Activated naive CD8-positive, alpha-beta T cell treated with anti-CD3 and anti-CD28 coated beads, Interleukin-2, amount 50 U/mL, for 24 hours (primary cell): ENCODE measurements at regions not wholly inside any gene's neighbourhood (a gene's known extent, or its start where the extent isn't known, plus 50 kb on each side); places are given as distances from the start of the nearest gene placed in this dataset.

ENCODE experiments used
- ATAC-seq: fragments of 150-1000 bp; cut with Tn5 transposase; one replicate; pipeline ENCODE4 v1.10.0; 2021
- DNase-seq: peaks from one replicate; pipeline ENCODE4 v3.0.0; 2021
- H3K27ac Mint-ChIP-seq: one replicate; pipeline ENCODE4 v1.8.0; 2021; ENCODE audit warnings: mild to moderate bottlenecking, mixed read lengths
- H3K27me3 Mint-ChIP-seq: one replicate; pipeline ENCODE4 v1.8.0; 2021; ENCODE audit warnings: mixed read lengths
- H3K36me3 Mint-ChIP-seq: one replicate; pipeline ENCODE4 v1.8.0; 2021; ENCODE audit warnings: low read depth, mixed read lengths
- H3K4me1 Mint-ChIP-seq: one replicate; pipeline ENCODE4 v1.8.0; 2021; ENCODE audit warnings: mixed read lengths
- H3K4me3 Mint-ChIP-seq: one replicate; pipeline ENCODE4 v1.8.0; 2021; ENCODE audit warnings: mild to moderate bottlenecking, moderate library complexity, mixed read lengths
- H3K9me3 Mint-ChIP-seq: one replicate; pipeline ENCODE4 v1.8.0; 2021; ENCODE audit warnings: mixed read lengths

GRCh38 chr7:47008461-47008860, 573.5 kb downstream of the TNS3 start:
- H3K27ac Mint-ChIP-seq, result no peak overlapping the region
- no peak overlapping the region for H3K4me3 Mint-ChIP-seq
- no peaks in the 10 kb centered on the region for H3K4me1 Mint-ChIP-seq
- no peaks in the 10 kb centered on the region for H3K9me3 Mint-ChIP-seq
- no peaks in the 10 kb centered on the region for H3K27me3 Mint-ChIP-seq
- ATAC-seq (no peak), DNase-seq (no peak)
- H3K36me3 Mint-ChIP-seq, result no peaks in the 10 kb centered on the region

- no peak for ATAC-seq
- no peaks in the 10 kb centered on the region for H3K27me3 Mint-ChIP-seq
- no peak overlapping the region for H3K4me3 Mint-ChIP-seq
- no peak for DNase-seq
- H3K27ac Mint-ChIP-seq, result no peak overlapping the region
- H3K4me1 Mint-ChIP-seq, result no peaks in the 10 kb centered on the region
- H3K36me3 Mint-ChIP-seq, result no peaks in the 10 kb centered on the region
- no peaks in the 10 kb centered on the region for H3K9me3 Mint-ChIP-seq
Measured at GRCh38 chr7:47007471-47007870, 574.4 kb downstream of the TNS3 start.

- no peaks in the 10 kb centered on the region for H3K36me3 Mint-ChIP-seq
Measured at GRCh38 chr7:47000561-47000960, 581.4 kb downstream of the TNS3 start.

GRCh38 chr7:46999866-47000265, 582.0 kb downstream of the TNS3 start:
- Mint-ChIP-seq H3K4me3 (no peak overlapping the region), H3K4me1 (no peaks in the 10 kb centered on the region), H3K36me3 (no peaks in the 10 kb centered on the region), H3K27ac (no peak overlapping the region), H3K27me3 (no peaks in the 10 kb centered on the region), H3K9me3 (no peaks in the 10 kb centered on the region)
- no peak for ATAC-seq
- DNase-seq, result no peak

More at GRCh38 chr7:47000561-47000960, 581.4 kb downstream of the TNS3 start:
- Mint-ChIP-seq H3K4me1 (no peaks in the 10 kb centered on the region), H3K9me3 (no peaks in the 10 kb centered on the region), H3K4me3 (no peak overlapping the region), H3K27me3 (no peaks in the 10 kb centered on the region), H3K27ac (no peak overlapping the region)
- DNase-seq (no peak), ATAC-seq (no peak)

GRCh38 chr7:46996972-46997371, 584.9 kb downstream of the TNS3 start:
- Mint-ChIP-seq H3K27me3 (no peaks in the 10 kb centered on the region), H3K9me3 (no peaks in the 10 kb centered on the region), H3K27ac (no peak overlapping the region), H3K36me3 (no peaks in the 10 kb centered on the region), H3K4me3 (no peak overlapping the region), H3K4me1 (no peaks in the 10 kb centered on the region)
- no peak for ATAC-seq
- no peak for DNase-seq

GRCh38 chr7:46993396-46993795, 588.5 kb downstream of the TNS3 start:
- no peaks in the 10 kb centered on the region for H3K27me3 Mint-ChIP-seq
- no peak for DNase-seq
- H3K9me3 Mint-ChIP-seq, result no peaks in the 10 kb centered on the region
- H3K4me1 Mint-ChIP-seq, result no peaks in the 10 kb centered on the region
- no peak overlapping the region for H3K4me3 Mint-ChIP-seq
- H3K36me3 Mint-ChIP-seq, result no peaks in the 10 kb centered on the region
- H3K27ac Mint-ChIP-seq, result no peak overlapping the region
- no peak for ATAC-seq

- Mint-ChIP-seq H3K27ac (no peak overlapping the region), H3K36me3 (no peaks in the 10 kb centered on the region), H3K9me3 (no peaks in the 10 kb centered on the region), H3K4me3 (no peak overlapping the region), H3K27me3 (no peaks in the 10 kb centered on the region), H3K4me1 (no peaks in the 10 kb centered on the region)
- DNase-seq (no peak), ATAC-seq (no peak)
Measured at GRCh38 chr7:46990761-46991160, 591.1 kb downstream of the TNS3 start.

- ATAC-seq, result no peak
- H3K4me3 Mint-ChIP-seq, result no peak overlapping the region
- H3K9me3 Mint-ChIP-seq, result no peaks in the 10 kb centered on the region
- H3K27ac Mint-ChIP-seq, result no peak overlapping the region
- no peaks in the 10 kb centered on the region for H3K4me1 Mint-ChIP-seq
- DNase-seq, result no peak
- H3K27me3 Mint-ChIP-seq, result no peaks in the 10 kb centered on the region
- H3K36me3 Mint-ChIP-seq, result no peaks in the 10 kb centered on the region
Measured at GRCh38 chr7:46989247-46989646, 592.7 kb downstream of the TNS3 start.

GRCh38 chr7:46982928-46983327, 599.0 kb downstream of the TNS3 start:
- Mint-ChIP-seq H3K36me3 (no peaks in the 10 kb centered on the region), H3K4me3 (no peak overlapping the region), H3K27ac (no peak overlapping the region), H3K27me3 (no peaks in the 10 kb centered on the region), H3K4me1 (no peaks in the 10 kb centered on the region), H3K9me3 (peaks cover 3% of the 10 kb centered on the region)
- ATAC-seq, result no peak
- no peak for DNase-seq

- Mint-ChIP-seq H3K27me3 (peaks cover 1% of the 10 kb centered on the region), H3K27ac (no peak overlapping the region), H3K4me3 (no peak overlapping the region), H3K9me3 (peaks cover 3% of the 10 kb centered on the region), H3K36me3 (no peaks in the 10 kb centered on the region), H3K4me1 (no peaks in the 10 kb centered on the region)
- ATAC-seq (no peak), DNase-seq (no peak)
Measured at GRCh38 chr7:46979439-46979838, 602.5 kb downstream of the TNS3 start.

- Mint-ChIP-seq H3K4me3 (no peak overlapping the region), H3K9me3 (peaks cover 7% of the 10 kb centered on the region), H3K36me3 (no peaks in the 10 kb centered on the region), H3K4me1 (no peaks in the 10 kb centered on the region), H3K27me3 (peaks cover 1% of the 10 kb centered on the region), H3K27ac (no peak overlapping the region)
- ATAC-seq (no peak), DNase-seq (no peak)
Measured at GRCh38 chr7:46975493-46975892, 606.4 kb downstream of the TNS3 start.

- DNase-seq (no peak), ATAC-seq (no peak)
- Mint-ChIP-seq H3K9me3 (peaks cover 7% of the 10 kb centered on the region), H3K4me1 (no peaks in the 10 kb centered on the region), H3K36me3 (no peaks in the 10 kb centered on the region), H3K4me3 (no peak overlapping the region), H3K27ac (no peak overlapping the region), H3K27me3 (peaks cover 1% of the 10 kb centered on the region)
Measured at GRCh38 chr7:46972205-46972604, 609.7 kb downstream of the TNS3 start.

- no peak overlapping the region for H3K4me3 Mint-ChIP-seq
- no peaks in the 10 kb centered on the region for H3K36me3 Mint-ChIP-seq
- no peak for DNase-seq
- H3K27ac Mint-ChIP-seq, result no peak overlapping the region
- H3K9me3 Mint-ChIP-seq, result peaks cover 13% of the 10 kb centered on the region
- H3K4me1 Mint-ChIP-seq, result no peaks in the 10 kb centered on the region
- H3K27me3 Mint-ChIP-seq, result no peaks in the 10 kb centered on the region
- no peak for ATAC-seq
Measured at GRCh38 chr7:46970476-46970875, 611.4 kb downstream of the TNS3 start.

- ATAC-seq, result no peak
Measured at GRCh38 chr7:46970131-46970430, 611.8 kb downstream of the TNS3 start.

GRCh38 chr7:46969303-46970130, 612.4 kb downstream of the TNS3 start:
- DNase-seq (no peak), ATAC-seq (no peak)

More at GRCh38 chr7:46970131-46970430, 611.8 kb downstream of the TNS3 start:
- Mint-ChIP-seq H3K36me3 (no peaks in the 10 kb centered on the region), H3K27me3 (no peaks in the 10 kb centered on the region), H3K27ac (no peak overlapping the region), H3K9me3 (peaks cover 17% of the 10 kb centered on the region), H3K4me3 (no peak overlapping the region), H3K4me1 (no peaks in the 10 kb centered on the region)
- no peak for DNase-seq

GRCh38 chr7:46968003-46968402, 613.9 kb downstream of the TNS3 start:
- no peak overlapping the region for H3K27ac Mint-ChIP-seq
- H3K27me3 Mint-ChIP-seq, result no peaks in the 10 kb centered on the region
- ATAC-seq (no peak), DNase-seq (no peak)
- H3K9me3 Mint-ChIP-seq, result peaks cover 34% of the 10 kb centered on the region
- H3K4me1 Mint-ChIP-seq, result no peaks in the 10 kb centered on the region
- no peaks in the 10 kb centered on the region for H3K36me3 Mint-ChIP-seq
- H3K4me3 Mint-ChIP-seq, result no peak overlapping the region

More at GRCh38 chr7:46969303-46970130, 612.4 kb downstream of the TNS3 start:
- Mint-ChIP-seq H3K27ac (no peak overlapping the region), H3K4me3 (no peak overlapping the region), H3K27me3 (no peaks in the 10 kb centered on the region), H3K36me3 (no peaks in the 10 kb centered on the region), H3K9me3 (peaks cover 22% of the 10 kb centered on the region), H3K4me1 (no peaks in the 10 kb centered on the region)
